Osteoblast (primary cell): ENCODE measurements at regions not wholly inside any gene's neighbourhood (a gene's known extent, or its start where the extent isn't known, plus 50 kb on each side); places are given as distances from the start of the nearest gene placed in this dataset.

Experiments used
- DNase-seq: peaks from one replicate; pipeline ENCODE4 v3.0.0; 2011; ENCODE audit warnings: low spot score, mixed read lengths; ENCODE audit not compliant: insufficient read length; ENCODE audit errors: missing footprints
- H2AFZ ChIP-seq: 2 replicates; pipeline ENCODE4 v1.6.0; 2011; ENCODE audit warnings: mild to moderate bottlenecking, low read length
- H3K27ac ChIP-seq: 2 replicates; pipeline ENCODE4 v1.5.1; 2011; ENCODE audit warnings: mild to moderate bottlenecking, low read depth, low read length, moderate library complexity
- H3K27me3 ChIP-seq: 2 replicates; pipeline ENCODE4 v1.6.0; 2012; ENCODE audit warnings: mild to moderate bottlenecking, control low read depth, inconsistent platforms, low read length, moderate library complexity; ENCODE audit not compliant: insufficient read depth
- H3K36me3 ChIP-seq: 2 replicates; pipeline ENCODE4 v1.5.1; 2011; ENCODE audit warnings: mild to moderate bottlenecking, low read length, control low read depth, moderate library complexity; ENCODE audit not compliant: insufficient read depth
- H3K4me1 ChIP-seq: 2 replicates; pipeline ENCODE4 v1.5.1; 2011; ENCODE audit warnings: mild to moderate bottlenecking, low read length, control low read depth, moderate library complexity; ENCODE audit not compliant: insufficient read depth
- H3K4me2 ChIP-seq: 2 replicates; pipeline ENCODE4 v1.6.0; 2011; ENCODE audit warnings: mild to moderate bottlenecking, low read length; ENCODE audit not compliant: insufficient read depth
- H3K4me3 ChIP-seq: fragments of 200-600 bp; sonication (generic); 3 replicates; pipeline ENCODE4 v1.5.1; 2012; ENCODE audit warnings: mild to moderate bottlenecking, low read length, inconsistent platforms; ENCODE audit not compliant: insufficient read depth
- H3K79me2 ChIP-seq: 2 replicates; pipeline ENCODE4 v1.6.0; 2012; ENCODE audit warnings: mild to moderate bottlenecking, low read length, control low read depth, inconsistent platforms; ENCODE audit not compliant: insufficient read depth
- H3K9me3 ChIP-seq: 2 replicates; pipeline ENCODE4 v1.5.1; 2011; ENCODE audit warnings: low read depth, low read length, control low read depth
- H4K20me1 ChIP-seq: 2 replicates; pipeline ENCODE4 v1.6.0; 2012; ENCODE audit warnings: mild to moderate bottlenecking, low read length, control low read depth; ENCODE audit not compliant: insufficient read depth
- CTCF ChIP-seq: IDR thresholded peaks from 2 replicates; pipeline ENCODE4 v1.5.1; 2011; ENCODE audit warnings: mild to moderate bottlenecking, low read depth, low read length, moderate library complexity; ENCODE audit errors: extremely low read depth

GRCh38 chr10:111473361-111473760 lies 396.5 kb downstream of the ADRA2A start:
- Histone ChIP-seq H3K79me2 (no peaks in the 10 kb centered on the region), H3K27ac (no peak overlapping the region), H3K27me3 (no peaks in the 10 kb centered on the region), H3K4me3 (no peak overlapping the region), H3K4me2 (no peak overlapping the region), H2AFZ (no peak overlapping the region), H3K36me3 (no peaks in the 10 kb centered on the region), H4K20me1 (no peaks in the 10 kb centered on the region), H3K4me1 (no peaks in the 10 kb centered on the region), H3K9me3 (no peaks in the 10 kb centered on the region)
- DNase-seq: no peak
- no peak for TF ChIP-seq CTCF

- no peak overlapping the region for H3K27ac ChIP-seq
- no peak for TF ChIP-seq CTCF
- no peak overlapping the region for H3K4me3 ChIP-seq
- no peaks in the 10 kb centered on the region for H3K4me1 ChIP-seq
- H3K79me2 ChIP-seq: no peaks in the 10 kb centered on the region
- no peak overlapping the region for H2AFZ ChIP-seq
- H3K9me3 ChIP-seq: no peaks in the 10 kb centered on the region
- DNase-seq: no peak
- no peak overlapping the region for H3K4me2 ChIP-seq
- H3K27me3 ChIP-seq: no peaks in the 10 kb centered on the region
- no peaks in the 10 kb centered on the region for H3K36me3 ChIP-seq
- H4K20me1 ChIP-seq: no peaks in the 10 kb centered on the region
Observed at GRCh38 chr10:111474786-111475185, 398.0 kb downstream of the ADRA2A start.

DNA sequence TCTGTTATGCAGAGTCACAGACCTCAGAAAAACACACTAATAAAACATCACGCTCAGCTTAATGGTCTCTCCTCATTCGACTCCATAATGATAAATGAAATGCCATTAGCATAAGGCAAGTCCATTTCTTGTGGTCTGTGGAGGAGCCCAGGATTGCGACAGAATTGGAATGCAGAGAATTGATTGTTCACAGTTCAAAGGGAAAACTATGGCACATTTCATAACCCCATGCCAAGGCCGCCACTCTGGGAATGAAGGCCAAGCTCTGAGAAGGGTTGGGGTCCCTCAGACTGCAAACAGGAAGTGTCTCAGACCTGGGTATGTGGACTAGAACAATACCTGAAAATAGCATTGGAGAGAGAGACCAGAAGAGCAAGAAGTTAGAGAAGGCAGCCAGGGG lies 398.9 kb downstream of the ADRA2A start:
- Histone ChIP-seq H3K27ac (no peak overlapping the region), H3K36me3 (no peaks in the 10 kb centered on the region), H3K4me2 (no peak overlapping the region), H2AFZ (no peak overlapping the region), H3K79me2 (no peaks in the 10 kb centered on the region), H3K4me1 (no peaks in the 10 kb centered on the region), H3K9me3 (no peaks in the 10 kb centered on the region), H4K20me1 (no peaks in the 10 kb centered on the region), H3K4me3 (no peak overlapping the region), H3K27me3 (no peaks in the 10 kb centered on the region)
- no peak for TF ChIP-seq CTCF
- no peak for DNase-seq

DNA sequence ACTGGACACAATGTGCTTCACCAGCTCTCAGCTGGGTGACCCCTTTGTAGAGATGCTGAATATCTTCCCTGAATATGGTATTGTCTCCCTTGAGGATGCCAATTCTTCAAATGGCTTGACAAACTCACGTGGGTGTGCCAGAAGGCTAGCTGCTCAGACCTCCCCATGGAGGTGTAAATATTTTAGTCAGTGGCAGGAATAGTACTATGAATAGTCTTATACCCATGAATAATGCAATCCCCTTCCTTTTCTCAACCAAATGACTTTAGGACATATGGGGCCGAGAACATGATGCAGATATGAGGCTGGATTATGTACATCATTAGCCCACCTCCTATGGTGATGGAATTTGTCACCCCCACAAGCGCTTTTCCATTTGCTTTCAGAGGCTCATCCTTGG lies 401.8 kb downstream of the ADRA2A start:
- Histone ChIP-seq H3K4me3 (no peak overlapping the region), H4K20me1 (no peaks in the 10 kb centered on the region), H3K9me3 (no peaks in the 10 kb centered on the region), H3K27ac (no peak overlapping the region), H2AFZ (no peak overlapping the region), H3K27me3 (no peaks in the 10 kb centered on the region), H3K4me1 (no peaks in the 10 kb centered on the region), H3K79me2 (no peaks in the 10 kb centered on the region), H3K4me2 (no peak overlapping the region), H3K36me3 (no peaks in the 10 kb centered on the region)
- TF ChIP-seq CTCF: no peak
- DNase-seq: no peak
